ENCODE measurements at regions not wholly inside any gene's neighbourhood (a gene's known extent, or its start where the extent isn't known, plus 50 kb on each side); places are given as distances from the start of the nearest gene placed in this dataset.

DNA sequence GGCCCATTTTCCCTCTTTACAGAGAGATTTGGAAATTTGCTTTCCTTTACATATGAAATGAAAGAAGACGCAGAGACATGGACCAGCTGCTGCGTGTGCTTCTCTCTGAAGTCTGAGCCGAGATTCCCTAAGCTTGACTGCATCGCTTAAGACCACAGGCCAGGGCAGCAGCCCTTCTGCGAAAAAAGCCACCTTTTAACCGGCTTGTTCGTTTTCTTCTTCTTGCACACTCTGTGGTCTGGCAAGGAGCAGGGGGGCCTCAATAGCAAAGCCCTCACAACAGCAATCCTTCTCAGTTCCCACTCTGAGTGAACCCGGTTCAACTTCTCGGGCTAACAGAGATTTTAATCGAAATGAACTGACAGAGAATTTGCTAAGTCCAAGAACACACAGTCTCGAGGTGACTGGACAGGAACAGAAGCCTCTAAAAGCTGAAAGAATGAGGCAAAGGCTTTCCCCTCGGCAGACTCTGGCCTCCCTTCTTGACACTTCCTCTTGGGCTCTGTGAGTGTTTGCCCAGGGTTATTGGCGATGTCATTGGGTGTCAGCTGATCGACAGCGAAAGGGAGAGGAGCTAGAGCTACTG, 512.9 kb upstream of the KLF4 start:
- H3K27ac ChIP-seq (ENCODE audit: low read length): no peak overlapping the region
- H3K27me3 ChIP-seq (ENCODE audit: low read depth, low read length): peaks cover 12% of the 10 kb centered on the region
- H3K9me3 ChIP-seq (ENCODE audit: insufficient read depth, low read length): no peaks in the 10 kb centered on the region
- H3K79me2 ChIP-seq (ENCODE audit: low read length): no peaks in the 10 kb centered on the region
- no peak overlapping the region for H2AFZ ChIP-seq (ENCODE audit: low read depth, low read length)
- no peaks in the 10 kb centered on the region for H4K20me1 ChIP-seq (ENCODE audit: insufficient read depth, low read length)
- H3K4me1 ChIP-seq (ENCODE audit: low read length): no peaks in the 10 kb centered on the region
- H3K4me3 ChIP-seq (ENCODE audit: low read length): no peak overlapping the region
- no peak overlapping the region for H3K4me2 ChIP-seq (ENCODE audit: low read length)
- TF ChIP-seq EZH2phosphoT487 (IDR thresholded peaks at IDR 0.05; ENCODE audit: low read depth) (no peak), CTCF (IDR thresholded peaks at IDR 0.05; ENCODE audit: low read depth, low read length) (no peak)
- H3K36me3 ChIP-seq (replicated peaks; ENCODE audit: low read depth, low read length): no peaks in the 10 kb centered on the region
- no peak overlapping the region for H3K9ac ChIP-seq (ENCODE audit: low read length)

DNA sequence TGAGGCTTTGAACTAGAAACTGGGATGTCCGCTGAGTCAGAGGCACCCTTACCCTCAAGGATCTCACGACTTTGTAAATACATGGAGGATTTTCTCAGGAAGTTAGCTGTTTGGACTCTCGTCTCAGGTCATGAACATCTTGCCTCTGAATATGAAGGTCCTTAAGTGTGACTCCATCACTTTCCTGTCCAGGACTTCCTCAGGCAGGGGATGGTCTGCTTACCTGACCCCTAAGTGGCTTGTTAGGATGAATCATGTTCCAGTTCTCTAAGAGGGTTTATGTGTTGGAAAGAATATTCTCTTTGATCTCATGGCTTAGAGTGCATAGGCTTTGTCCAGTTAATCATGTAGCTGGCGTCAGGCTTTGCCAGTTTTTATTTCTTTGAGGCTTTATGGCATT, 511.7 kb upstream of the KLF4 start:
- Histone ChIP-seq H3K4me3 (ENCODE audit: low read length) (no peak overlapping the region), H3K27ac (ENCODE audit: low read length) (no peak overlapping the region)
- TF ChIP-seq CTCF (IDR thresholded peaks at IDR 0.05; ENCODE audit: low read depth, low read length) (no peak), EZH2phosphoT487 (IDR thresholded peaks at IDR 0.05; ENCODE audit: low read depth) (no peak)

GRCh38 chr9:107999890-108000289, 510.3 kb upstream of the KLF4 start:
- H3K4me1 ChIP-seq (ENCODE audit: low read length): no peaks in the 10 kb centered on the region
- no peak overlapping the region for H3K27ac ChIP-seq (ENCODE audit: low read length)
- no peak overlapping the region for H3K4me3 ChIP-seq (ENCODE audit: low read length)
- H2AFZ ChIP-seq (ENCODE audit: low read depth, low read length): no peak overlapping the region
- no peak overlapping the region for H3K4me2 ChIP-seq (ENCODE audit: low read length)
- H3K36me3 ChIP-seq (replicated peaks; ENCODE audit: low read depth, low read length): no peaks in the 10 kb centered on the region
- H3K9me3 ChIP-seq (ENCODE audit: insufficient read depth, low read length): no peaks in the 10 kb centered on the region
- TF ChIP-seq EZH2phosphoT487 (IDR thresholded peaks at IDR 0.05; ENCODE audit: low read depth) (no peak), CTCF (IDR thresholded peaks at IDR 0.05; ENCODE audit: low read depth, low read length) (no peak)
- no peaks in the 10 kb centered on the region for H4K20me1 ChIP-seq (ENCODE audit: insufficient read depth, low read length)
- H3K79me2 ChIP-seq (ENCODE audit: low read length): no peaks in the 10 kb centered on the region
- no peak overlapping the region for H3K9ac ChIP-seq (ENCODE audit: low read length)
- H3K27me3 ChIP-seq (ENCODE audit: low read depth, low read length): peaks cover 12% of the 10 kb centered on the region

More for the DNA sequence above, 511.7 kb upstream of the KLF4 start:
- Histone ChIP-seq H2AFZ (ENCODE audit: low read depth, low read length) (no peak overlapping the region), H3K27me3 (ENCODE audit: low read depth, low read length) (peaks cover 12% of the 10 kb centered on the region), H4K20me1 (ENCODE audit: insufficient read depth, low read length) (no peaks in the 10 kb centered on the region), H3K4me2 (ENCODE audit: low read length) (no peak overlapping the region), H3K9ac (ENCODE audit: low read length) (no peak overlapping the region), H3K36me3 (replicated peaks; ENCODE audit: low read depth, low read length) (no peaks in the 10 kb centered on the region), H3K9me3 (ENCODE audit: insufficient read depth, low read length) (no peaks in the 10 kb centered on the region), H3K79me2 (ENCODE audit: low read length) (no peaks in the 10 kb centered on the region), H3K4me1 (ENCODE audit: low read length) (no peaks in the 10 kb centered on the region)

GRCh38 chr9:107999011-107999410, 509.4 kb upstream of the KLF4 start:
- Histone ChIP-seq H3K36me3 (replicated peaks; ENCODE audit: low read depth, low read length) (no peaks in the 10 kb centered on the region), H3K4me2 (ENCODE audit: low read length) (no peak overlapping the region)
- TF ChIP-seq CTCF (IDR thresholded peaks at IDR 0.05; ENCODE audit: low read depth, low read length): no peak
- no peak for TF ChIP-seq EZH2phosphoT487 (IDR thresholded peaks at IDR 0.05; ENCODE audit: low read depth)

More at GRCh38 chr9:107999011-107999410, 509.4 kb upstream of the KLF4 start:
- H3K9ac ChIP-seq (ENCODE audit: low read length): no peak overlapping the region
- H3K27me3 ChIP-seq (ENCODE audit: low read depth, low read length): peaks cover 12% of the 10 kb centered on the region
- H3K9me3 ChIP-seq (ENCODE audit: insufficient read depth, low read length): no peaks in the 10 kb centered on the region
- H3K79me2 ChIP-seq (ENCODE audit: low read length): no peaks in the 10 kb centered on the region
- no peak overlapping the region for H2AFZ ChIP-seq (ENCODE audit: low read depth, low read length)
- H3K4me1 ChIP-seq (ENCODE audit: low read length): no peaks in the 10 kb centered on the region
- no peaks in the 10 kb centered on the region for H4K20me1 ChIP-seq (ENCODE audit: insufficient read depth, low read length)
- no peak overlapping the region for H3K4me3 ChIP-seq (ENCODE audit: low read length)
- no peak overlapping the region for H3K27ac ChIP-seq (ENCODE audit: low read length)
